Ascending aorta (tissue), 2 donors: ENCODE measurements at regions not wholly inside any gene's neighbourhood (a gene's known extent, or its start where the extent isn't known, plus 50 kb on each side); places are given as distances from the start of the nearest gene placed in this dataset.
"Not testable (repeated sequence)": the region's sequence is repeated elsewhere in the genome, so short reads cannot be mapped to it uniquely, and the experiment has no call there.

Experiments used
- DNase-seq, 2 donors: peaks; one replicate each; pipeline ENCODE4 v3.0.0-alpha.2; 2019; ENCODE audit warnings: low spot score in 2 of 2
- H3K27ac ChIP-seq, 2 donors: fragments of 200-600 bp; sonication (generic); one replicate each; pipeline ENCODE4 v1.5.1; 2016 to 2017; ENCODE audit warnings: mild to moderate bottlenecking in 1 of 2
- H3K27me3 ChIP-seq: fragments of 200-600 bp; sonication (generic); one replicate; pipeline ENCODE4 v1.5.1; 2017
- H3K36me3 ChIP-seq, 2 donors: fragments of 200-600 bp; sonication (generic); one replicate each; pipeline ENCODE4 v1.5.1; 2016
- H3K4me1 ChIP-seq, 2 donors: fragments of 200-600 bp; sonication (generic); one replicate each; pipeline ENCODE4 v1.5.1; 2016 to 2017; ENCODE audit warnings: mild to moderate bottlenecking in 1 of 2
- H3K4me3 ChIP-seq, 2 donors: fragments of 200-600 bp; sonication (generic); one replicate each; pipeline ENCODE4 v1.5.1; 2016 to 2017; ENCODE audit warnings: mild to moderate bottlenecking in 1 of 2
- H3K9me3 ChIP-seq, 2 donors: fragments of 200-600 bp; sonication (generic); one replicate each; pipeline ENCODE4 v1.5.1; 2016
- CTCF ChIP-seq, 3 experiments: fragments of 200-600 bp in 2 of 3; fragments of 450-650 bp in 1 of 3; sonication (generic) in 2 of 3; IDR thresholded peaks; one replicate each; pipeline ENCODE4 v1.5.1; 2016 to 2019; ENCODE audit warnings: antibody characterized with exemption in 3 of 3, mild to moderate bottlenecking in 1 of 3, moderate library complexity in 1 of 3
- intact Hi-C: fragments of 100-400 bp; cut with DNase I; formaldehyde crosslinking; loops from one replicate; pipeline ENCODE4 v1.15.1; 2023

GRCh38 chr10:2883238-2883637, 184.1 kb upstream of the PFKP start:
- DNase-seq = no peak
- Histone ChIP-seq H3K9me3 (no peaks in the 10 kb centered on the region), H3K27ac (no peak overlapping the region), H3K36me3 (no peaks in the 10 kb centered on the region), H3K4me3 (no peak overlapping the region), H3K27me3 (no peaks in the 10 kb centered on the region), H3K4me1 (no peaks in the 10 kb centered on the region)
- no peak for TF ChIP-seq CTCF (IDR thresholded peaks at IDR 0.05)
- intact Hi-C loops = no loop called here

GRCh38 chr10:2882628-2883027, 184.7 kb upstream of the PFKP start:
- no peaks in the 10 kb centered on the region for H3K9me3 ChIP-seq
- no peak overlapping the region for H3K4me3 ChIP-seq
- H3K36me3 ChIP-seq = no peaks in the 10 kb centered on the region
- H3K4me1 ChIP-seq = no peaks in the 10 kb centered on the region
- TF ChIP-seq CTCF (IDR thresholded peaks at IDR 0.05) = no peak
- intact Hi-C loops = no loop called here
- no peaks in the 10 kb centered on the region for H3K27me3 ChIP-seq
- DNase-seq = no peak
- no peak overlapping the region for H3K27ac ChIP-seq

- TF ChIP-seq CTCF (IDR thresholded peaks at IDR 0.05) = no peak
- Histone ChIP-seq H3K27me3 (no peaks in the 10 kb centered on the region), H3K9me3 (no peaks in the 10 kb centered on the region), H3K4me3 (no peak overlapping the region), H3K36me3 (no peaks in the 10 kb centered on the region), H3K27ac (no peak overlapping the region), H3K4me1 (no peaks in the 10 kb centered on the region)
- no peak for DNase-seq
- intact Hi-C loops = no loop called here
Observed at GRCh38 chr10:2881720-2882620, 185.4 kb upstream of the PFKP start.

GRCh38 chr10:2880050-2880449, 187.3 kb upstream of the PFKP start:
- H3K27me3 ChIP-seq, intact Hi-C loops, H3K27ac ChIP-seq, H3K9me3 ChIP-seq, H3K4me3 ChIP-seq, DNase-seq, H3K36me3 ChIP-seq, H3K4me1 ChIP-seq: not testable (repeated sequence)

GRCh38 chr10:2878818-2879217, 188.5 kb upstream of the PFKP start:
- TF ChIP-seq CTCF (IDR thresholded peaks at IDR 0.05) = no peak
- no peaks in the 10 kb centered on the region for H3K27me3 ChIP-seq
- intact Hi-C loops = no loop called here
- H3K27ac ChIP-seq = no peak overlapping the region
- no peak for DNase-seq
- no peaks in the 10 kb centered on the region for H3K4me1 ChIP-seq
- no peak overlapping the region for H3K4me3 ChIP-seq
- no peaks in the 10 kb centered on the region for H3K9me3 ChIP-seq
- H3K36me3 ChIP-seq = no peaks in the 10 kb centered on the region

GRCh38 chr10:2876032-2876431, 191.3 kb upstream of the PFKP start:
- intact Hi-C loops = no loop called here
- H3K4me1 ChIP-seq = no peaks in the 10 kb centered on the region
- no peaks in the 10 kb centered on the region for H3K36me3 ChIP-seq
- TF ChIP-seq CTCF (IDR thresholded peaks at IDR 0.05) = no peak
- DNase-seq = no peak
- no peak overlapping the region for H3K27ac ChIP-seq
- no peaks in the 10 kb centered on the region for H3K9me3 ChIP-seq
- H3K4me3 ChIP-seq = no peak overlapping the region
- no peaks in the 10 kb centered on the region for H3K27me3 ChIP-seq
